ENCODE measurements at regions not wholly inside any gene's neighbourhood (a gene's known extent, or its start where the extent isn't known, plus 50 kb on each side); places are given as distances from the start of the nearest gene placed in this dataset.

DNA sequence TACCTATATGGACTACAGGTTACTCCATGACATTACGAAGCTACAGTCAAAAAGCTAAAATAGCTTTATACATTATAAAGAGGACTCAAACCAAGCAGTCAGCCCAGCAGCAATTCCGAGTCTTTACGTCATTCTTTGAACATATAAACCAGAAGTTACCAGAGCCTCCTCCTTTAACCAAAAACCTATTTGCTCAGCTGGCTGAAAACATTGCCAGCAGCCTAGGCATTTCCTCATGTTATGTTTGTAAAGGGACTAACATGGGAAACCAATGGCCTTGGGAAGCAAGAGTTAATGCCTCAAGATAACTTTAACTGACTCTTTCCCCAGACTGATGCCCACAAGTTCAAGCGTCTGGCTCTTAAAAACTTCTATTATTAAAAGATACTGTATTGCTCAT, 104.1 kb upstream of the ZNF492 start:
- no peak for TF ChIP-seq CTCF (IDR thresholded peaks at IDR 0.05)
- no peak for TF ChIP-seq ZFX (IDR thresholded peaks at IDR 0.05; ENCODE audit: borderline replicate concordance)

Measured in 22Rv1 (cell line).